Right lung (tissue), 2 donors: ENCODE measurements at regions not wholly inside any gene's neighbourhood (a gene's known extent, or its start where the extent isn't known, plus 50 kb on each side); places are given as distances from the start of the nearest gene placed in this dataset.

Source experiments
- DNase-seq, 2 donors: peaks; one replicate each; pipeline ENCODE4 v3.0.0-alpha.2; 2013

DNA sequence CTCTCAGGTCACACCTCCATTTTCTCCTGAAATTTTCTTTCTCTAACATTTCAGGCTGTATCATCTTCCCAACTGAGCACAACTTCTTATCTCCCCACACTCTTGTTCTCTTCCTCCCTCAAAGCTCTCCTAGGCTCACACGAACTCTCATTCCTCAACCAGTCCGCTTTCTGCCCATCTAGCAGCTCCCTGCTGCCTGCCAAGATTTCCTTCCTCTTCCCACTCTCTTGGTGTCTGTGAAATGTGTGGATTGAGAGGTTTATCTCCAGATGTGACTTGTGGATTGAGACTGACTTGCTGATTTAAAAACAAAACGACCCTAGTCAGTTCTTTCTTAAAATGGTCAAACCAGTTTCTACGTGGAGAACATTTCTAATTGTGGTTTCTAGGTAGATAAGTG, 106.3 kb downstream of the MTNR1B start:
- DNase-seq: no peak

DNA sequence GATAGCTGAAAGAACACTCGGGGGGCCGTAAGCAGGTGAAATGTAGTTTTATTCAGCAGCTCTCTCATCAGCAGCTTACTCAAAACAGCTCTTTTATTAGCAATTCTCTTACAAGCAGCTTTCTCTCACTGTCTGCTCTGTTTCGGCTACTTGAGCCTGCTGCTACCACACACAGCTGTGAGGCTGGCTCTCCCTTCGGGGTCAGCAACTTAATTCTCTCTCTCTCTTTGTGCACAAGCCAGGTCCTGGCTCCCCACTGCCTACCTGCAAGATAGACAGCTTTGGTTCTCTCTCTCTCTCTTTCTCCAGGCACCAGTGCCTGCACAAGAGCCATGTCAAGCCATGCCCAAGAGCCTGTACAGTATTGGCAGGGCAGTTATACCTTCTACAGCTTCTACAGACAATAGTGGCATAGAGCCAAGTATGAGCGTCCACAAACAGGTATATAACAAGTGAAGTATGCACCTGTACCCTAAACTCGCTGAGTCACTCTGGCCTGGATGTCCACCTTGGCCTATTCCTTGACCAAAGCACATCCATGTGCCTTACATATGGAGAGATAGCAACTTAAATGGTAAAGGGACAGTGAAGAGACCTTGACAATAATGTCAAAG, 110.8 kb downstream of the MTNR1B start:
- DNase-seq: no peak

DNA sequence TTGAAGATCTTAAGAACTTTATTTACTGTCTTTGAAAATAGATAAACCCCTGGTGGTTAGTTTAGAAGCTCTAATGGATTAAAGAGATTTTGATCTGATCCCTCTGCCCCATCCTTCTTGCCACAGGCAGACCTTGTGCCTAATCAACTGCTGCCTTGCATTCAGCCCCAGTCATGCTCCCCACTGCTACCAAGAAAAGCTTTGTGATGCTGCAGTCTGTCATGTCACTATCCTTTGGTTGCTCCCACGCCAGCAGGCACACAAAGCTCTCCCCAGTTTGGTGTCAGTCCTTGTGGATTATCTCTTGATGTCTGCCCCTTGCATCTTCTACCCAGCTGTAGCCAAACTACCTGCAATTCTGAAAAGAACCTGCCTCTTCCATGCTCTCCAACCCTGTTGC, 112.2 kb downstream of the MTNR1B start:
- no peak for DNase-seq

DNA sequence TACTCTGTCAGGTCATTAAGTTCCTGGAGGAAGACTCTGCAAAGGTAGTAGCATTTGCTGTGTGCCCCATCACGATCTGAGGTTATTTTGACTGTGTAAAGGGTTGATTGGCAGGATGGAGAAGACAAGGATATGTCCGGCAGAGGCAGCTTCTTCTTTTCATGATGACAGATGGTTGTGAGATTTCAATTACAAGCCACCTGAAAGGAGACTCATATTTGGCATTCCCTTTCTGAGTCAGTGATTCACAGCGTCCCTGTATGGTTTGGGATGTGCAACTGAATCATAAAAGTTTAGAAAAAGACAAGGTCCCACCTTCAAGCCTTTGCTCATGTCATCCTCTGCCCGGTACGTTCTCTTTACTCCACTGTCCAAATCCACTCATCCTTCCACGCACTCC, 113.4 kb downstream of the MTNR1B start:
- DNase-seq: no peak

DNA sequence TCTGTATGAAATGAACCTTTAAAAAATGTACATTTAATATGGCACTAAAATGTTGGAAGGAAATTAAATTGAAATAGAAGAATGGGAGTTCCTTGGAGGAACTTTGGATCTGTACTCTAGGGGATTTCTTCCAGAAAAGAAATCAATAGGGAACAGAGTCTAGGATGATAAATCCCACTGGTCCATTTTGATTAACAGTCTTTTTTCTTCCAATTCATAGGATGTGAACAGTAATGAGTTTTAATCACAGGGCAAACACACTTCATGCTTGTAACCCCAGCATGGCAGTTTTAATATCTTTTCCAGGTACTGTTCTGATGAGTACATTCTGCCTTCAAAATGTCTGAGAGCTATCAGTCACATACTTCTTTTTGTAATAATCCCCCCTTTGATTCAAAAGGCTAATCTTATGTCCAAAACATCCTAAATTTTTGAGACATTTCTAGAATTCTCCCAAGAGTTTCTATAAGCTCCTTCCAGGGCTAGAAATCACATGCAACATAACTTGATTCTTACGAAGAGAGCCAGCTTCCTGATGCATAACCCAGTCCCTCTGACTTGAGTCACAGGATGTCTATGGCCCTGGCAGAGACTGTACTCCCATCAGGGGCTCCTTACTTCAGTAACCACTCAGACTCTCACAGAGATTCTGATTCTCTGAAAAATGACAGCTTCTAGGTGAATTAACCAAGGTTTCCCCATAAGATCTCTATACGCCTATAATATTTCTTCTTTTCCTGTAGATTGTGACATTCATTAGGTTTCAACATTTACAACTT, 112.9 kb downstream of the SLC36A4 start:
- no peak for DNase-seq

DNA sequence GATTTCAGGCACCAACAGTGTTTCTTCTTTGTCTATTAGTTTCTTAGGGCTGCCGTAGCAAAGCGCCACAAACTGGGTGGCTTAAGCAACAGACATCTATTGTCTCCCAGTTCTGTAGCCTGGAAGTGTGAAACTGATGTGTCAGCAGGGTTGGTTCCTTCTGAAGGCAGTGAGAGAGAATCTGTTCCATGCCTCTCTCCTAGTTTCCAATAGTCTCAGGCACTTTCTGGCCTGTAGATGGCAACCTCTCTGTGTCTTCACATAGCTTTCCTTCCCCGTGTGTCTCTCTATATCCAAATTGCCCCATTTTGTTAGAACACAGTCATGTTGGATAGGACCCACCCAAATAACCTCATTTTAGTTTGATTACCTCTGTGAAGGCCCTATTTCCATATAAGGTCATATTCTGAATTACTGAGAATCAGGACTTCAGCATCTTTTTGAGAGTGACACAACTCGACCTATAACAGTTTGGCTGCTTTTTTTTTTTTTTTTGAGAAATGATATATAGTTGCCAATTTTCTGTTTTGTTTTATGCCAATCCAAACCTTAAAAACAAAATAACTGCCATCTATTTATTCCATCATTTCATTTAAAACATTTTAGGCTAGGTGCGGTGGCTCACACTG, 108.2 kb downstream of the SLC36A4 start:
- peak in 1 of 2 donors; percentile 11 for DNase-seq
